Testis (tissue), 2 donors: ENCODE measurements at regions not wholly inside any gene's neighbourhood (a gene's known extent, or its start where the extent isn't known, plus 50 kb on each side); places are given as distances from the start of the nearest gene placed in this dataset.

Experiments used
- CTCF ChIP-seq, 3 experiments: fragments of 450-650 bp in 2 of 3; fragments of 200-600 bp in 1 of 3; sonication (generic) in 1 of 3; IDR thresholded peaks; one replicate each; pipeline ENCODE4 v1.5.1; 2016 to 2019; ENCODE audit warnings: antibody characterized with exemption in 3 of 3, mild to moderate bottlenecking in 2 of 3, moderate library complexity in 1 of 3
- POLR2A ChIP-seq: fragments of 450-650 bp; IDR thresholded peaks from one replicate; pipeline ENCODE4 v1.6.1; 2017; ENCODE audit warnings: antibody characterized with exemption, mild to moderate bottlenecking, moderate library complexity

DNA sequence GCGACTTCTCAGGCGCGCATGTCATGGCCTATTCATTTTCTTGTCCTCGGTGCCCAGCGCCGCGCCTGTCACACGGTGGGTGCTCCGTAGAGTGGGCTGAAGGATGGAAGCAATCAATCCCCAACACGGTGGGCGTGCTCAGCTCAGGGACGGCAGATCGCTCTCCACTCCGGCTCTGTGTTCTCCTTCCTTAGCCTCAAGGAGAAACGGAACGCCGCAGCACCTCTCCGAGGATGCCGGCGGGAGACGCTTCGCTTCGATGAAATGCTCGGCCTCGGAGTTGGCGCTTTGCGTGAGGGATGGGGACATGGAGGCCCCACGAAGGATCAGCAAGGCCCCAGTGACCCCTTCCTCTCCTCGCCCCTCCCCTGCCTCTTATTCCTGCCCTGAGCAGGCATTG lies 199.5 kb downstream of the C9orf50 start:
- TF ChIP-seq CTCF (IDR thresholded peaks at IDR 0.05) (no peak), POLR2A (no peak)
